GM23248 (cell line): ENCODE measurements at regions not wholly inside any gene's neighbourhood (a gene's known extent, or its start where the extent isn't known, plus 50 kb on each side); places are given as distances from the start of the nearest gene placed in this dataset.

ENCODE experiments used
- DNase-seq: peaks from one replicate; pipeline ENCODE4 v3.0.0-alpha.2; 2015
- H2AFZ ChIP-seq: fragments of 200-600 bp; sonication (generic); 2 replicates; pipeline ENCODE4 v1.6.1; 2016; ENCODE audit warnings: antibody characterized with exemption
- H3F3A ChIP-seq: fragments of 200-600 bp; sonication (generic); 2 replicates; pipeline ENCODE4 v1.6.1; 2016; ENCODE audit warnings: mild to moderate bottlenecking, antibody characterized with exemption, mixed run types; ENCODE audit not compliant: insufficient read depth
- H3K27ac ChIP-seq: fragments of 200-600 bp; sonication (generic); 2 replicates; pipeline ENCODE4 v1.5.1; 2016; ENCODE audit warnings: mild to moderate bottlenecking
- H3K27me3 ChIP-seq: fragments of 200-600 bp; sonication (generic); replicated peaks from 2 replicates; pipeline ENCODE4 v1.6.1; 2016; ENCODE audit warnings: mild to moderate bottlenecking; ENCODE audit not compliant: insufficient read depth
- H3K36me3 ChIP-seq: fragments of 200-600 bp; sonication (generic); 2 replicates; pipeline ENCODE4 v1.6.1; 2016; ENCODE audit warnings: low read depth, mild to moderate bottlenecking
- H3K4me1 ChIP-seq: fragments of 200-600 bp; sonication (generic); 2 replicates; pipeline ENCODE4 v1.6.1; 2016; ENCODE audit warnings: mild to moderate bottlenecking; ENCODE audit not compliant: insufficient read depth
- H3K4me2 ChIP-seq: fragments of 200-600 bp; sonication (generic); one replicate; pipeline ENCODE4 v1.6.1; 2016; ENCODE audit warnings: mild to moderate bottlenecking; ENCODE audit not compliant: unreplicated experiment
- H3K4me3 ChIP-seq: fragments of 200-600 bp; sonication (generic); 2 replicates; pipeline ENCODE4 v1.5.1; 2016; ENCODE audit warnings: mild to moderate bottlenecking
- H3K79me2 ChIP-seq: fragments of 200-600 bp; sonication (generic); 2 replicates; pipeline ENCODE4 v1.6.1; 2016; ENCODE audit warnings: mild to moderate bottlenecking; ENCODE audit not compliant: insufficient read depth
- H3K9ac ChIP-seq: fragments of 200-600 bp; sonication (generic); 2 replicates; pipeline ENCODE4 v1.6.1; 2016; ENCODE audit warnings: mild to moderate bottlenecking
- H3K9me2 ChIP-seq: fragments of 200-600 bp; sonication (generic); 2 replicates; pipeline ENCODE4 v1.6.1; 2016; ENCODE audit warnings: mixed run types, mild to moderate bottlenecking, moderate library complexity; ENCODE audit not compliant: insufficient read depth
- H3K9me3 ChIP-seq: fragments of 200-600 bp; sonication (generic); one replicate; pipeline ENCODE4 v1.6.1; 2017; ENCODE audit warnings: low read depth
- H4K20me1 ChIP-seq: fragments of 200-600 bp; sonication (generic); 2 replicates; pipeline ENCODE4 v1.6.0; 2016; ENCODE audit not compliant: insufficient read depth
- EZH2 ChIP-seq: fragments of 200-600 bp; sonication (generic); IDR thresholded peaks from 2 replicates; pipeline ENCODE4 v1.6.1; 2018; ENCODE audit warnings: antibody characterized with exemption, mild to moderate bottlenecking; ENCODE audit not compliant: insufficient read depth, poor library complexity, severe bottlenecking
- EZH2phosphoT487 ChIP-seq: fragments of 200-600 bp; sonication (generic); IDR thresholded peaks from 2 replicates; pipeline ENCODE4 v1.6.1; 2018; ENCODE audit warnings: antibody characterized with exemption, moderate library complexity, mild to moderate bottlenecking, low read depth; ENCODE audit not compliant: insufficient read depth
- WGBS, 2 experiments: methylation state at CpG; one replicate each; pipeline ENCODE4 v1.1.6; 2015 to 2017; ENCODE audit warnings: low lambda C conversion rate in 2 of 2, low coverage in 1 of 2; ENCODE audit errors: missing lambda C conversion rate in 2 of 2; 5-methylcytosine and 5-hydroxymethylcytosine counted together
- in situ Hi-C: fragments of 300-500 bp; cut with MboI; formaldehyde crosslinking; loops from 2 replicates; pipeline ENCODE4 v1.15.0; 2020

GRCh38 chr13:58666331-58666730 is 1034.8 kb downstream of the PCDH17 start:
- no peak for DNase-seq
- TF ChIP-seq EZH2 (no peak), EZH2phosphoT487 (no peak)
- 0 to 2% methylated on average over 1 of the region's 1 CpG for WGBS, 2 experiments
- no peaks in the 10 kb centered on the region for H4K20me1 ChIP-seq
- H3K27ac ChIP-seq = no peak overlapping the region
- in situ Hi-C loops = no loop called here
- H3K9me3 ChIP-seq = no peaks in the 10 kb centered on the region
- H3K9ac ChIP-seq = no peak overlapping the region
- no peaks in the 10 kb centered on the region for H3K9me2 ChIP-seq
- H3K4me2 ChIP-seq = no peak overlapping the region
- no peaks in the 10 kb centered on the region for H3K36me3 ChIP-seq
- no peaks in the 10 kb centered on the region for H3F3A ChIP-seq
- H3K27me3 ChIP-seq = no peaks in the 10 kb centered on the region
- H3K79me2 ChIP-seq = no peaks in the 10 kb centered on the region
- H2AFZ ChIP-seq = no peak overlapping the region
- H3K4me1 ChIP-seq = no peaks in the 10 kb centered on the region
- no peak overlapping the region for H3K4me3 ChIP-seq

GRCh38 chr13:58667096-58667495 is 1035.6 kb downstream of the PCDH17 start:
- Histone ChIP-seq H3K9me3 (no peaks in the 10 kb centered on the region), H3K9me2 (no peaks in the 10 kb centered on the region), H4K20me1 (no peaks in the 10 kb centered on the region), H3K4me1 (no peaks in the 10 kb centered on the region), H3K9ac (no peak overlapping the region), H3K4me3 (no peak overlapping the region), H3K27ac (no peak overlapping the region), H3K36me3 (no peaks in the 10 kb centered on the region), H3K4me2 (no peak overlapping the region), H2AFZ (no peak overlapping the region), H3K79me2 (no peaks in the 10 kb centered on the region), H3F3A (no peaks in the 10 kb centered on the region), H3K27me3 (no peaks in the 10 kb centered on the region)
- DNase-seq = no peak
- TF ChIP-seq EZH2 (no peak), EZH2phosphoT487 (no peak)
- 10 to 11% methylated on average over 2 of the region's 2 CpGs for WGBS, 2 experiments
- in situ Hi-C loops = no loop called here

- no peaks in the 10 kb centered on the region for H3K79me2 ChIP-seq
- no peak overlapping the region for H2AFZ ChIP-seq
- DNase-seq = no peak
- in situ Hi-C loops = loop anchor here (10.0 kb wide), 1 partner anchor 55 kb away; no protein-coding TSS in a partner anchor
- no peaks in the 10 kb centered on the region for H3K4me1 ChIP-seq
- no peaks in the 10 kb centered on the region for H4K20me1 ChIP-seq
- H3K4me3 ChIP-seq = no peak overlapping the region
- no peak for TF ChIP-seq EZH2phosphoT487
- no peak for TF ChIP-seq EZH2
- H3F3A ChIP-seq = no peaks in the 10 kb centered on the region
- H3K9me3 ChIP-seq = no peaks in the 10 kb centered on the region
- 2 to 5% methylated on average over 4 of the region's 4 CpGs for WGBS, 2 experiments
- no peaks in the 10 kb centered on the region for H3K9me2 ChIP-seq
- H3K27me3 ChIP-seq = no peaks in the 10 kb centered on the region
- no peak overlapping the region for H3K27ac ChIP-seq
- no peak overlapping the region for H3K4me2 ChIP-seq
- no peaks in the 10 kb centered on the region for H3K36me3 ChIP-seq
- H3K9ac ChIP-seq = no peak overlapping the region
These were observed 1048.6 kb downstream of the PCDH17 start for GRCh38 chr13:58680115-58680514.

- in situ Hi-C loops = loop anchor here (10.0 kb wide), 1 partner anchor 52 kb away; no protein-coding TSS in a partner anchor
- no peaks in the 10 kb centered on the region for H3F3A ChIP-seq
- WGBS, 2 experiments = 21 to 25% methylated on average over 4 of the region's 4 CpGs
- no peaks in the 10 kb centered on the region for H3K27me3 ChIP-seq
- DNase-seq = no peak
- H4K20me1 ChIP-seq = no peaks in the 10 kb centered on the region
- H3K9me2 ChIP-seq = no peaks in the 10 kb centered on the region
- no peaks in the 10 kb centered on the region for H3K4me1 ChIP-seq
- no peak overlapping the region for H3K27ac ChIP-seq
- H3K4me2 ChIP-seq = no peak overlapping the region
- H3K79me2 ChIP-seq = no peaks in the 10 kb centered on the region
- no peak overlapping the region for H3K4me3 ChIP-seq
- no peaks in the 10 kb centered on the region for H3K9me3 ChIP-seq
- no peak overlapping the region for H3K9ac ChIP-seq
- H3K36me3 ChIP-seq = no peaks in the 10 kb centered on the region
- TF ChIP-seq EZH2phosphoT487 = no peak
- TF ChIP-seq EZH2 = no peak
- H2AFZ ChIP-seq = no peak overlapping the region
These were observed 1051.1 kb downstream of the PCDH17 start for GRCh38 chr13:58682616-58683015.

GRCh38 chr13:58687148-58687547 is 1055.6 kb downstream of the PCDH17 start:
- no peaks in the 10 kb centered on the region for H3K27me3 ChIP-seq
- no peak overlapping the region for H2AFZ ChIP-seq
- no peaks in the 10 kb centered on the region for H3K36me3 ChIP-seq
- DNase-seq = no peak
- TF ChIP-seq EZH2 = no peak
- TF ChIP-seq EZH2phosphoT487 = no peak
- H3K9ac ChIP-seq = no peak overlapping the region
- no peaks in the 10 kb centered on the region for H3K9me2 ChIP-seq
- no peak overlapping the region for H3K4me3 ChIP-seq
- no peaks in the 10 kb centered on the region for H3K9me3 ChIP-seq
- 13 to 20% methylated on average over 2 of the region's 2 CpGs for WGBS, 2 experiments
- no peak overlapping the region for H3K27ac ChIP-seq
- H4K20me1 ChIP-seq = no peaks in the 10 kb centered on the region
- in situ Hi-C loops = loop anchor here (10.0 kb wide), 1 partner anchor 48 kb away; no protein-coding TSS in a partner anchor
- H3K79me2 ChIP-seq = no peaks in the 10 kb centered on the region
- no peak overlapping the region for H3K4me2 ChIP-seq
- H3F3A ChIP-seq = no peaks in the 10 kb centered on the region
- H3K4me1 ChIP-seq = no peaks in the 10 kb centered on the region
